Activated B cell treated with CpG ODN at 0.5 μM for 24 hours (primary cell): ENCODE measurements at regions not wholly inside any gene's neighbourhood (a gene's known extent, or its start where the extent isn't known, plus 50 kb on each side); places are given as distances from the start of the nearest gene placed in this dataset.

Experiments
- ATAC-seq: fragments of 200-7000 bp; cut with Tn5 transposase; one replicate; pipeline ENCODE4 v1.10.0; 2021; ENCODE audit warnings: low read depth, mild to moderate bottlenecking, moderate library complexity
- CTCF ChIA-PET: fragments of 350-600 bp; sonication (Branson Sonifier 250); formaldehyde crosslinking; loops from one replicate; lab custom pipeline; 2021; ENCODE audit warnings: antibody characterized with exemption; lab: Charles Lee
- POLR2A ChIA-PET: fragments of 350-600 bp; sonication (Branson Sonifier 250); formaldehyde crosslinking; loops from one replicate; lab custom pipeline; 2021; ENCODE audit warnings: antibody characterized with exemption; lab: Charles Lee
- DNase-seq: peaks from one replicate; pipeline ENCODE4 v3.0.0; 2022
- H3K27ac Mint-ChIP-seq: one replicate; pipeline ENCODE4 v1.8.0; 2020; ENCODE audit warnings: mixed read lengths
- H3K27me3 Mint-ChIP-seq: one replicate; pipeline ENCODE4 v1.8.0; 2021; ENCODE audit warnings: mixed read lengths
- H3K36me3 Mint-ChIP-seq: one replicate; pipeline ENCODE4 v1.8.0; 2021; ENCODE audit warnings: low read depth, mixed read lengths
- H3K4me1 Mint-ChIP-seq: one replicate; pipeline ENCODE4 v1.8.0; 2021; ENCODE audit warnings: mixed read lengths
- H3K4me3 Mint-ChIP-seq: one replicate; pipeline ENCODE4 v1.8.0; 2020; ENCODE audit warnings: mild to moderate bottlenecking, mixed read lengths
- H3K9me3 Mint-ChIP-seq: one replicate; pipeline ENCODE4 v1.8.0; 2020; ENCODE audit warnings: mixed read lengths
- CTCF ChIP-seq: fragments of 200-600 bp; IDR thresholded peaks from one replicate; pipeline ENCODE4 v1.8.0; 2022; ENCODE audit warnings: antibody characterized with exemption, mild to moderate bottlenecking
- intact Hi-C: fragments of 100-400 bp; cut with micrococcal nuclease; formaldehyde crosslinking; loops from one replicate; pipeline ENCODE4 v1.15.1; 2024

- ATAC-seq: no peak
- Mint-ChIP-seq H3K36me3 (no peaks in the 10 kb centered on the region), H3K4me3 (no peak overlapping the region), H3K27me3 (no peaks in the 10 kb centered on the region), H3K27ac (no peak overlapping the region), H3K9me3 (peaks cover 10% of the 10 kb centered on the region), H3K4me1 (no peaks in the 10 kb centered on the region)
- ChIA-PET CTCF (no interaction called here), POLR2A (no interaction called here)
- intact Hi-C loops: no loop called here
- DNase-seq: no peak
- TF ChIP-seq CTCF: no peak
These were observed 770.4 kb upstream of the SEMA6D start for GRCh38 chr15:46946953-46947352.

- Mint-ChIP-seq H3K27ac (no peak overlapping the region), H3K27me3 (no peaks in the 10 kb centered on the region), H3K4me1 (no peaks in the 10 kb centered on the region), H3K4me3 (no peak overlapping the region), H3K9me3 (peaks cover 5% of the 10 kb centered on the region), H3K36me3 (no peaks in the 10 kb centered on the region)
- ChIA-PET CTCF (no interaction called here), POLR2A (no interaction called here)
- TF ChIP-seq CTCF: no peak
- DNase-seq (no peak), ATAC-seq (no peak)
- intact Hi-C loops: no loop called here
These were observed 761.7 kb upstream of the SEMA6D start for GRCh38 chr15:46955576-46955975.

- H3K4me1 Mint-ChIP-seq: no peaks in the 10 kb centered on the region
- ChIA-PET CTCF (no interaction called here), POLR2A (no interaction called here)
- no peak overlapping the region for H3K27ac Mint-ChIP-seq
- ATAC-seq (no peak), DNase-seq (no peak)
- no peaks in the 10 kb centered on the region for H3K36me3 Mint-ChIP-seq
- intact Hi-C loops: no loop called here
- H3K4me3 Mint-ChIP-seq: no peak overlapping the region
- H3K9me3 Mint-ChIP-seq: peaks cover 5% of the 10 kb centered on the region
- no peak for TF ChIP-seq CTCF
- H3K27me3 Mint-ChIP-seq: no peaks in the 10 kb centered on the region
These were observed 760.8 kb upstream of the SEMA6D start for GRCh38 chr15:46956456-46956855.

- ATAC-seq: no peak
- intact Hi-C loops: no loop called here
- Mint-ChIP-seq H3K9me3 (peaks cover 5% of the 10 kb centered on the region), H3K27me3 (no peaks in the 10 kb centered on the region), H3K36me3 (no peaks in the 10 kb centered on the region), H3K27ac (no peak overlapping the region), H3K4me3 (no peak overlapping the region), H3K4me1 (no peaks in the 10 kb centered on the region)
- DNase-seq: no peak
- no peak for TF ChIP-seq CTCF
- ChIA-PET CTCF (no interaction called here), POLR2A (no interaction called here)
These were observed 760.4 kb upstream of the SEMA6D start for GRCh38 chr15:46956881-46957280.

GRCh38 chr15:46960581-46960980 is 756.7 kb upstream of the SEMA6D start:
- intact Hi-C loops: no loop called here
- Mint-ChIP-seq H3K4me3 (no peak overlapping the region), H3K36me3 (no peaks in the 10 kb centered on the region), H3K4me1 (no peaks in the 10 kb centered on the region), H3K9me3 (peaks cover 5% of the 10 kb centered on the region), H3K27ac (no peak overlapping the region), H3K27me3 (no peaks in the 10 kb centered on the region)
- DNase-seq (no peak), ATAC-seq (no peak)
- POLR2A ChIA-PET: no interaction called here
- no peak for TF ChIP-seq CTCF
- CTCF ChIA-PET: no interaction called here
